A673 (cell line): ENCODE measurements at regions not wholly inside any gene's neighbourhood (a gene's known extent, or its start where the extent isn't known, plus 50 kb on each side); places are given as distances from the start of the nearest gene placed in this dataset.

Source experiments
- BruUV-seq: library from RNA; stranded (reverse); fragments of 400-500 nt; replicated peaks from 2 replicates; lab custom pipeline; 2021; lab: Mats Ljungman, UMichigan
- CTCF ChIA-PET: fragments of 300-600 bp; sonication (Branson Sonifier 250); formaldehyde crosslinking; loops from one replicate; lab custom pipeline; 2022; ENCODE audit warnings: antibody characterized with exemption; lab: Charles Lee
- POLR2A ChIA-PET: fragments of 300-600 bp; sonication (Branson Sonifier 250); formaldehyde crosslinking; loops from one replicate; lab custom pipeline; 2022; ENCODE audit warnings: antibody characterized with exemption; ENCODE audit not compliant: low non-redundant PET; lab: Charles Lee
- DNase-seq: peaks from one replicate; pipeline ENCODE4 v3.0.0-alpha.2; 2015; ENCODE audit warnings: low spot score
- H3K27ac ChIP-seq: fragments of 200-600 bp; sonication (generic); 2 replicates; pipeline ENCODE4 v1.5.1; 2016; ENCODE audit warnings: mixed run types, low read depth, mild to moderate bottlenecking, mixed read lengths, antibody characterized with exemption, low read length; ENCODE audit not compliant: poor library complexity, severe bottlenecking
- H3K27me3 ChIP-seq: fragments of 200-600 bp; sonication (generic); replicated peaks from 2 replicates; pipeline ENCODE4 v1.6.1; 2017; ENCODE audit warnings: mixed run types, low read depth, mild to moderate bottlenecking, mixed read lengths, antibody characterized with exemption, low read length; ENCODE audit not compliant: insufficient read depth, poor library complexity
- H3K36me3 ChIP-seq: fragments of 200-600 bp; sonication (generic); 2 replicates; pipeline ENCODE4 v1.6.1; 2016; ENCODE audit warnings: mixed run types, mild to moderate bottlenecking, mixed read lengths, antibody characterized with exemption, low read length; ENCODE audit not compliant: insufficient read depth, poor library complexity, severe bottlenecking
- H3K4me1 ChIP-seq: fragments of 200-600 bp; sonication (generic); 2 replicates; pipeline ENCODE4 v1.6.1; 2017; ENCODE audit warnings: mixed run types, mild to moderate bottlenecking, mixed read lengths, antibody characterized with exemption, low read length; ENCODE audit not compliant: insufficient read depth, poor library complexity, severe bottlenecking
- H3K4me3 ChIP-seq: fragments of 200-600 bp; sonication (generic); 2 replicates; pipeline ENCODE4 v1.5.1; 2016; ENCODE audit warnings: low read depth, mixed run types, mild to moderate bottlenecking, mixed read lengths, low read length; ENCODE audit not compliant: poor library complexity, severe bottlenecking
- H3K9me3 ChIP-seq: fragments of 200-600 bp; sonication (generic); 2 replicates; pipeline ENCODE4 v1.6.1; 2016; ENCODE audit warnings: mixed run types, low read depth, mild to moderate bottlenecking, mixed read lengths, antibody characterized with exemption, low read length; ENCODE audit not compliant: poor library complexity, severe bottlenecking
- EZH2 ChIP-seq: fragments of 200-600 bp; sonication (generic); IDR thresholded peaks from 2 replicates; pipeline ENCODE4 v1.6.1; 2017; ENCODE audit warnings: borderline replicate concordance, low read depth, mild to moderate bottlenecking, mixed read lengths, antibody characterized with exemption, low read length; ENCODE audit not compliant: poor library complexity, severe bottlenecking
- intact Hi-C: fragments of 100-400 bp; cut with micrococcal nuclease; formaldehyde crosslinking; loops from one replicate; pipeline ENCODE4 v1.10.0; 2022; ENCODE audit not compliant: unreplicated experiment
- TF ChIP-seq, protein P1 (sequence below): fragments of 300-800, 200-600 bp; sonication (generic); conservative IDR thresholded peaks from 2 replicates; pipeline ENCODE4 v1.5.1; 2017; ENCODE audit warnings: low read depth, mild to moderate bottlenecking, antibody characterized with exemption, low read length, moderate library complexity, mixed read lengths

DNA sequence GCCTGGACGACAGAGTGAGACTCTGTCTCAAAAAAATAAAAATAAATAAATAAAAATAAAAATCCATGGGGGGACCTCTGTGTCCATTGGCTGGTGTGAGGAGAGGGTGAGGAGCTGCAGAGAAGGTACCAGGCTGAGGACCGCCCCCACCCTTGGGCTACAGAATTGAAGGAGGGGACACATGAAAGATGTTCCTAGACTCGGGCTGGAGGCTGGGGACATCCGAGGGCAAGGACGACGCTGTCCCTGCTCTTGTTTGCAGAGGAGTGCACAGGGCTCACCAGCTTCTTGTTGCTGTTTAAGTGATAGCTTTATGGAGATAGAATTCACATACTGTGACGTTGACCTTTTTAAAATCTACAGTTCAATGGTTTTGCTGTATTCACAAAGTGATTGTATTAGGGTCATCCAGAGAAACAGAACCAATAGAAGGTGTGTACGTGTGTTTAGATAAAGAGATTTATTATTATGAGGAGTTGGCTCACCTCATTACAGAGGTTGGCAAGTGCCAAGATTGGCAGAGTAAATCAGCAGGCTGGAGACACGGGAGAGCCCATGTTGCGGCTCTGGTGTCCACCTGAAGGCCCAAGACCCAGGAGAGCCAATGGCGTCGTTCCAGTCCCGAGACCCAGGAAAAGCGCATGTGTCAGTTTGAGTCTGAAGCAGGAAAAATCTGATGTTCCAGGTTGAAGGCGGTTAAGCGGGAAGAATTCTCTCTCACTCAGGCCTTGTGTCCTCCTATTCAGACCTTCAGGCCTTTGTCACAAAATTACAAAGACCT lies 320.7 kb downstream of the SEC14L1 start:
- ChIA-PET CTCF (no interaction called here), POLR2A (no interaction called here)
- H3K4me1 ChIP-seq = peaks cover 47% of the 10 kb centered on the region
- no peak for DNase-seq
- BruUV-seq = no TSS peak
- H3K27ac ChIP-seq = peak overlapping the region; percentile 75
- H3K4me3 ChIP-seq = no peak overlapping the region
- TF ChIP-seq, protein P1, sequence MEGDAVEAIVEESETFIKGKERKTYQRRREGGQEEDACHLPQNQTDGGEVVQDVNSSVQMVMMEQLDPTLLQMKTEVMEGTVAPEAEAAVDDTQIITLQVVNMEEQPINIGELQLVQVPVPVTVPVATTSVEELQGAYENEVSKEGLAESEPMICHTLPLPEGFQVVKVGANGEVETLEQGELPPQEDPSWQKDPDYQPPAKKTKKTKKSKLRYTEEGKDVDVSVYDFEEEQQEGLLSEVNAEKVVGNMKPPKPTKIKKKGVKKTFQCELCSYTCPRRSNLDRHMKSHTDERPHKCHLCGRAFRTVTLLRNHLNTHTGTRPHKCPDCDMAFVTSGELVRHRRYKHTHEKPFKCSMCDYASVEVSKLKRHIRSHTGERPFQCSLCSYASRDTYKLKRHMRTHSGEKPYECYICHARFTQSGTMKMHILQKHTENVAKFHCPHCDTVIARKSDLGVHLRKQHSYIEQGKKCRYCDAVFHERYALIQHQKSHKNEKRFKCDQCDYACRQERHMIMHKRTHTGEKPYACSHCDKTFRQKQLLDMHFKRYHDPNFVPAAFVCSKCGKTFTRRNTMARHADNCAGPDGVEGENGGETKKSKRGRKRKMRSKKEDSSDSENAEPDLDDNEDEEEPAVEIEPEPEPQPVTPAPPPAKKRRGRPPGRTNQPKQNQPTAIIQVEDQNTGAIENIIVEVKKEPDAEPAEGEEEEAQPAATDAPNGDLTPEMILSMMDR = no peak
- no peaks in the 10 kb centered on the region for H3K9me3 ChIP-seq
- intact Hi-C loops = no loop called here
- no peaks in the 10 kb centered on the region for H3K36me3 ChIP-seq
- H3K27me3 ChIP-seq = no peaks in the 10 kb centered on the region

DNA sequence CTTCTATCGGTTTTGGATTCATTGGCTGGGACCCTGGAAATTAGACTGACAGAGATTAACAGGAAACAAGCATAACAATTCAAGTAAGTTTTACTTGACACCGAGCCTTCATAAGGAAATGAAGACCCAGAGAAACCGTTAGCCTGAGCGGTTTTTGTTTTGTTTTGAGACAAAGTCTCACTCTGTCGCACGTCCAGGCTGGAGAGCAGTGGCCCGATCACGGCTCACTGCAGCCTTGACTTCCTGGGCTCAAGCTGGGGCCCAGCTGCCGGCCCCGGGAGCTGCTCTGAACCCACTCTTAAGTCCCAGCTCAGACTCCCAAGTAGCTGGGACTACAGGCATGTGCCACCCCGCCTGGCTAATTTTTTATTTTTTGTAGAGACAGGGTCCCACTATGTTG lies 321.3 kb downstream of the SEC14L1 start:
- intact Hi-C loops = no loop called here
- CTCF ChIA-PET = no interaction called here

DNA sequence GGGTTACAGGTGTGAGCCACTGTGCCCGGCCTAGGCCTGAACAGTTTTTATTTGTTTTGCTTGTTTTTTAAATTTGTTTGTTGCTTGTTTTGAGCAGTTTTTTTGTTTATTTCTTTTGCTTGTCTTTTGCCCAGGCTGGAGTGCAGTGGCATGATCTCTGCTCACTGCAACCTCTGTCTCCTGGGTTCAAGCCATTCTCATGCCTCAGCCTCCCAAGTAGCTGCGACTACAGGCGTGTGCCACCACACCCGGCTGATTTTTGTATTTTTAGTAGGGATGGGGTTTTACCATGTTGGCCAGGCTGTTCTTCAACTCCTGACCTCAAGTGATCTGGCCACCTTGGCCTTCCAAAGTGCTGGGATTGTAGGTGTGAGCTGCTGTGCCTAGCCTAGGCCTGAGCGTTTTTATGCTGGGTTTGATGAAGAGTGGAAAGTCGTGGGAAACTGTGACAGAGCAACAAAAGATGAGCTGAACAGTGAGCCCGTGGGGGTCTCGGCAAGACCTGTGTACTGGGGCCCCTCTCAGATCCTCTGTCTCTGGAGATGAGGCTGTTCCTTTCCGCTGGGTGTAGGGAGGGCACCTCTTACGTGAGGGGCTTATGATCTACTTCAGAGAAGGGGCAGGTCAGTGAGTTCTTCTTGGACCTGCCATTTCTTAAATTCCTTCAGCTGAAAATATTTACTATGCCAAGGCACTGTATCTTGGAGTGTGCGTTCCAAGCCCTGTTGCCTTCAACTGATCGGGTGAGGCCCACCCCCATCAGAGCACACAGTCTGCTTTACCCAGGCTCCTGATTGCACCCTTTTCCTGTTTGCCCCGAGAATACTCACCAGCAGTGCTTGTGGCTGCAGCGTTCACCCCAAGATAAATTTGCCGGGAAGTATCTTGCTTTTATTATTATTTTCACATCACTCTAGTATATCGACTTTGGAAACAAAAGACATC lies 322.1 kb downstream of the SEC14L1 start:
- Histone ChIP-seq H3K4me3 (no peak overlapping the region), H3K4me1 (peaks cover 48% of the 10 kb centered on the region), H3K36me3 (no peaks in the 10 kb centered on the region), H3K27me3 (no peaks in the 10 kb centered on the region), H3K27ac (peak overlapping the region; percentile 75), H3K9me3 (no peaks in the 10 kb centered on the region)
- intact Hi-C loops = no loop called here
- no peak for DNase-seq
- BruUV-seq = no TSS peak
- CTCF ChIA-PET = no interaction called here
- POLR2A ChIA-PET = no interaction called here
- no peak for TF ChIP-seq EZH2
- TF ChIP-seq, protein P1 = no peak

More for the DNA sequence above, 321.3 kb downstream of the SEC14L1 start:
- DNase-seq = no peak
- no TSS peak for BruUV-seq
- no peak for TF ChIP-seq EZH2
- TF ChIP-seq, protein P1 = no peak
- Histone ChIP-seq H3K9me3 (no peaks in the 10 kb centered on the region), H3K4me3 (no peak overlapping the region), H3K36me3 (no peaks in the 10 kb centered on the region), H3K27ac (peak overlapping the region; percentile 75), H3K4me1 (peaks cover 48% of the 10 kb centered on the region), H3K27me3 (no peaks in the 10 kb centered on the region)
- POLR2A ChIA-PET = no interaction called here
